ENCODE measurements at regions not wholly inside any gene's neighbourhood (a gene's known extent, or its start where the extent isn't known, plus 50 kb on each side); places are given as distances from the start of the nearest gene placed in this dataset.

- no peaks in the 10 kb centered on the region for H3K4me1 Mint-ChIP-seq
- H3K36me3 Mint-ChIP-seq (ENCODE audit: low read depth), result no peaks in the 10 kb centered on the region
- TF ChIP-seq CTCF (IDR thresholded peaks at IDR 0.05), result no peak
- H3K9me3 Mint-ChIP-seq, result no peaks in the 10 kb centered on the region
- H3K27me3 Mint-ChIP-seq (ENCODE audit: low read depth, poor library complexity), result peaks cover 28% of the 10 kb centered on the region
- H3K4me3 Mint-ChIP-seq, result no peak overlapping the region
- DNase-seq, result no peak
- no peak overlapping the region for H3K27ac Mint-ChIP-seq
These were observed 127.6 kb downstream of the ANKRD60 start for GRCh38 chr20:58100731-58101356.

- Mint-ChIP-seq H3K9me3 (no peaks in the 10 kb centered on the region), H3K4me3 (no peak overlapping the region), H3K4me1 (no peaks in the 10 kb centered on the region), H3K27me3 (ENCODE audit: low read depth, poor library complexity) (peaks cover 28% of the 10 kb centered on the region), H3K27ac (no peak overlapping the region), H3K36me3 (ENCODE audit: low read depth) (no peaks in the 10 kb centered on the region)
- DNase-seq, result no peak
- no peak for TF ChIP-seq CTCF (IDR thresholded peaks at IDR 0.05)
These were observed 128.3 kb downstream of the ANKRD60 start for GRCh38 chr20:58099956-58100730.

- no peaks in the 10 kb centered on the region for H3K9me3 Mint-ChIP-seq
- no peaks in the 10 kb centered on the region for H3K4me1 Mint-ChIP-seq
- DNase-seq, result no peak
- peaks cover 28% of the 10 kb centered on the region for H3K27me3 Mint-ChIP-seq (ENCODE audit: low read depth, poor library complexity)
- no peak overlapping the region for H3K27ac Mint-ChIP-seq
- H3K36me3 Mint-ChIP-seq (ENCODE audit: low read depth), result no peaks in the 10 kb centered on the region
- TF ChIP-seq CTCF (IDR thresholded peaks at IDR 0.05), result no peak
- H3K4me3 Mint-ChIP-seq, result no peak overlapping the region
These were observed 129.0 kb downstream of the ANKRD60 start for GRCh38 chr20:58099291-58099935.

GRCh38 chr20:58098571-58098970 lies 129.9 kb downstream of the ANKRD60 start:
- no peaks in the 10 kb centered on the region for H3K4me1 Mint-ChIP-seq
- DNase-seq, result no peak
- H3K9me3 Mint-ChIP-seq, result no peaks in the 10 kb centered on the region
- H3K4me3 Mint-ChIP-seq, result no peak overlapping the region
- no peak for TF ChIP-seq CTCF (IDR thresholded peaks at IDR 0.05)
- H3K27ac Mint-ChIP-seq, result no peak overlapping the region
- H3K36me3 Mint-ChIP-seq (ENCODE audit: low read depth), result no peaks in the 10 kb centered on the region
- peaks cover 24% of the 10 kb centered on the region for H3K27me3 Mint-ChIP-seq (ENCODE audit: low read depth, poor library complexity)

- Mint-ChIP-seq H3K27ac (no peak overlapping the region), H3K4me3 (no peak overlapping the region), H3K36me3 (ENCODE audit: low read depth) (no peaks in the 10 kb centered on the region), H3K27me3 (ENCODE audit: low read depth, poor library complexity) (peaks cover 24% of the 10 kb centered on the region), H3K4me1 (no peaks in the 10 kb centered on the region), H3K9me3 (no peaks in the 10 kb centered on the region)
- no peak for DNase-seq
- no peak for TF ChIP-seq CTCF (IDR thresholded peaks at IDR 0.05)
These were observed 130.5 kb downstream of the ANKRD60 start for GRCh38 chr20:58097943-58098342.
